AG09319 (cell line): ENCODE measurements at regions not wholly inside any gene's neighbourhood (a gene's known extent, or its start where the extent isn't known, plus 50 kb on each side); places are given as distances from the start of the nearest gene placed in this dataset.

Experiments used
- DNase-seq: peaks from one replicate; pipeline ENCODE4 v3.0.0-alpha.2; 2010; ENCODE audit warnings: low read depth; ENCODE audit errors: extremely low read depth
- TF ChIP-seq, protein P1 (sequence below): IDR thresholded peaks from 2 replicates; pipeline ENCODE4 v1.5.1; 2011; ENCODE audit warnings: low read depth, mild to moderate bottlenecking, inconsistent platforms, low read length, moderate library complexity

DNA sequence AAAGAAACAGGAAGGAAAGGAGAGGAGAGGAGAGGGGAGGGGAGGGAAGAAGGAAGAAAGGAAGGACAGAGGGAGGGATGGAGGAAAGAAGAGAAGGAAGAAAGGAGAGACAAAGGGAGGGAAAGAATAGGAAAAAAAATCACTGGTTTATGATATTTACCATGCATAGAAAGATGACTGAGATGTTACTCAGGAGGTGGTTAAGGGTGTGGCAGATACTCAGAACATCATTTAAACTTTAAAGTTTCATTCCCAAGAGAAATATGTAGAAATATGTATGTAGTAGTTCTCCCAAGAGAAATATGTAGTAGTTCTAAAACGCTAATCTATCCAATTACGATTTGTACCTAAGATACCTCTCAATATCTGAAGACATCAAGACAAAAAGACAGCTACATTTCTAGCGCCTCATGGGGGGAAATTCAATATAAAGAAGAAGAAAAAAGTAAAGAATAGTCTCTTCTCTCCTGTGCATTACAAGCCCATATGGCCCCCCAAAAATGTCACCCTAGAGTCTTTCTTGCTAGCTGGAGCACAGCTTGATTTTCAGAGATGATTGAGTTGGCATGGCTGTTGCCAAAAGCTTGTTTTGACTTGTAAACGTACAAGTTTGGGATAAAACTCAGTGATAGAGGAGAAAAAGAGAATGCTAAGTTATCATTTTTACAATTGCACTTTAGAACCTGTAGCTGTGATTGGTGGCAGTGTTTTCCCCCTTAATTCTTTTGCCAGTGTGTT is 539.2 kb downstream of the CDH26 start:
- no peak for DNase-seq
- TF ChIP-seq, protein P1, sequence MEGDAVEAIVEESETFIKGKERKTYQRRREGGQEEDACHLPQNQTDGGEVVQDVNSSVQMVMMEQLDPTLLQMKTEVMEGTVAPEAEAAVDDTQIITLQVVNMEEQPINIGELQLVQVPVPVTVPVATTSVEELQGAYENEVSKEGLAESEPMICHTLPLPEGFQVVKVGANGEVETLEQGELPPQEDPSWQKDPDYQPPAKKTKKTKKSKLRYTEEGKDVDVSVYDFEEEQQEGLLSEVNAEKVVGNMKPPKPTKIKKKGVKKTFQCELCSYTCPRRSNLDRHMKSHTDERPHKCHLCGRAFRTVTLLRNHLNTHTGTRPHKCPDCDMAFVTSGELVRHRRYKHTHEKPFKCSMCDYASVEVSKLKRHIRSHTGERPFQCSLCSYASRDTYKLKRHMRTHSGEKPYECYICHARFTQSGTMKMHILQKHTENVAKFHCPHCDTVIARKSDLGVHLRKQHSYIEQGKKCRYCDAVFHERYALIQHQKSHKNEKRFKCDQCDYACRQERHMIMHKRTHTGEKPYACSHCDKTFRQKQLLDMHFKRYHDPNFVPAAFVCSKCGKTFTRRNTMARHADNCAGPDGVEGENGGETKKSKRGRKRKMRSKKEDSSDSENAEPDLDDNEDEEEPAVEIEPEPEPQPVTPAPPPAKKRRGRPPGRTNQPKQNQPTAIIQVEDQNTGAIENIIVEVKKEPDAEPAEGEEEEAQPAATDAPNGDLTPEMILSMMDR: no peak

DNA sequence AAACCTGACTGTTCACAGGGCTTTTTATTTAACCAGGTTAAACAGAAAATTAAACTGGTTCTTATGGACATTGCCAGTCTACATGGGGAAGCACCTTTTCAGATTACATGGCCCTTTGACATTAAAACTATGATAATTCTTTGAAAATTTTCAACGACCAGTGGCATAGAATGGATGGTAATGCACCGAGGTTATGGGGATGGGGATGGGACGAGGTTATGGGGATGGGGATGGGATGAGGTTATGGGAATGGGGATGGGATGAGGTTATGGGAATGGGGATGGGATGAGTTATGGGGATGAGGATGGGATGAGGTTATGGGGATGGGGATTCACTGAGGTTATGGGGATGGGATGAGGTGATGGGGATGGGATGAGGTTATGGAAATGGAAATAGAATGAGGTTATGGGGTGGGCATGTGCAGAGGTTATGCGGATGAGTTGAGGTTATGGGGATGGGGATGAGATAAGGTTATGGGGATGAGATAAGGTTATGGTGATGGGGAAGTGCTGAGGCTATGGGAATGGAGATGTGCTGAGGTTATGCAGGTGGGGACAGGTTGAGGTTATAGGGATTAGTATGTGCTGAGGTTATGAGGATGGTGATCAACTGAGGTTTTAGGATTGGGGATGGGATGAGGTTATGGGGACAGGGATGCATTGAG is 541.9 kb downstream of the CDH26 start:
- DNase-seq: no peak
- TF ChIP-seq, protein P1: no peak

DNA sequence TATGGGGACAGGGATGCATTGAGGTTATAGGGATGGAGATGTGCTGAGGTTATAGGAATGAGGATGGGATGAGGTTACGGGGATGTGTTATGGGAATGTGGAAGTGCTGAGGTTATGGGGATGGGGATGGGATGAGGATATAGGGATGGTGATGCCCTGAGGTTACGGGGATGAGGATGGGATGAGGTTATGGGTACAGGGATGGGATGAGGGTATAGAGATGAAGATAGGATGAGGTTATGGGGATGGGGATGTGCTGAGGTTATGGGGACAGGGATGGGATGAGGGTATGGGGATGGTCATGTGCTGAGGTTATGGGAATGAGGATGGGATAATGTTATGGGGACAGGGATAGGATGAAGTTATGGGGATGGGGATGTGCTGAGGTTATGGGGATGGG is 542.8 kb downstream of the CDH26 start:
- TF ChIP-seq, protein P1: no peak
- no peak for DNase-seq

DNA sequence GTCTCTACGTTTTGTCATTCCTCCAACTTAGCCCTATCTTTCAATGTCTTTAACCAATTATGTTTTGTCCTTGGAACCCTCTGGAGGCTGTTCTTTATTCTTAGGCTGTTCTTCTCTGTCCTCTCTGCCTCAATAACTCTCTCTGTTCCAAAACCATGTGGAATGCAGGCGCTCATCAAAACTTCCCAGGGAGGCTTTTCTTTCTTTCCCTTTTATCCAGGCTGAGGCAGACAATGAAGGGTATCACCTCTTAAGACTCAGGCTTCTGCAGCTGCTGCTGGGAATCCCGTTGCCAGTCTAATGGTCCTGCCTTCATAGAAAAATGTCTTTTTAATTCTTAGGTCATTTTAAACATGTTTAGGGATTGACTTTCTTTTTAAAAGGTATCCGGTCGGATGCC is 544.7 kb downstream of the CDH26 start:
- no peak for DNase-seq
- TF ChIP-seq, protein P1: no peak

DNA sequence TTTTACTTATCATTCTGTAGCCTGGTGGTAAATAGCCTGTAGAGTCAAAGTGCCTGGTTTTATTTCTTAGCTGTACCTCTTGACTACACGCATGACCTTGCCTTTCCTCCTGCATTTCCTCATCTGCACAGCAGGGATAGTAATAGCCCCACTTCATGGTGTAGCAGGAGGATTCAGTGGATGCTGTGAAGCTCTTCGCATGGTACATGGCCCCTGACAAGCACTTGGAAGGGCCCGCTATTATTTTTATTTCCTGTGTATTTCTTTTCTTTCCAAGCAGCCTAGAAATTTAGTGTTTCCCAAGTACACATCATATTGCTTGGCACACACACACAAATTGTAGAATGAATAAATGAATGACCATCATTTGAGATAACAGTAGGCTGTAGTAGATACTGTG is 547.2 kb downstream of the CDH26 start:
- TF ChIP-seq, protein P1: no peak

DNA sequence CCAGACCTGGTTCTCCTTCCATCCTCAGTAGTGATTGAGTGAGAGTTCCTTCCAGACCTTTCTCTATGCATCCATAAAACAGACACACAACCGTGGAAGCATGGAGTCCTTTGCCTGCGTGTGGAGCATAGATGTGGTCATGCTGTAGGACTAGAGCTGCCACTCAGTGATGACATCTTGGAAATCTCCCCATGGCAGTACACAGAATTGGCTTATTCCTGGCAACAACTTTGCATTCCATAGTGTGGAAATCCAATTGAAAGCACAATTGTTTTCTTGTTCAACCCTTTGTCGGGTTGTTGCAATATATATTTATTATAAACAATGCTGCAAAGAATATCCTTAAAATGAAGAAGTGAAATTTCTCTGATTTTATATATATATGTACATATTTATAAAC is 547.8 kb downstream of the CDH26 start:
- TF ChIP-seq, protein P1: no peak
- DNase-seq: no peak

More for the DNA sequence above, 547.2 kb downstream of the CDH26 start:
- no peak for DNase-seq

DNA sequence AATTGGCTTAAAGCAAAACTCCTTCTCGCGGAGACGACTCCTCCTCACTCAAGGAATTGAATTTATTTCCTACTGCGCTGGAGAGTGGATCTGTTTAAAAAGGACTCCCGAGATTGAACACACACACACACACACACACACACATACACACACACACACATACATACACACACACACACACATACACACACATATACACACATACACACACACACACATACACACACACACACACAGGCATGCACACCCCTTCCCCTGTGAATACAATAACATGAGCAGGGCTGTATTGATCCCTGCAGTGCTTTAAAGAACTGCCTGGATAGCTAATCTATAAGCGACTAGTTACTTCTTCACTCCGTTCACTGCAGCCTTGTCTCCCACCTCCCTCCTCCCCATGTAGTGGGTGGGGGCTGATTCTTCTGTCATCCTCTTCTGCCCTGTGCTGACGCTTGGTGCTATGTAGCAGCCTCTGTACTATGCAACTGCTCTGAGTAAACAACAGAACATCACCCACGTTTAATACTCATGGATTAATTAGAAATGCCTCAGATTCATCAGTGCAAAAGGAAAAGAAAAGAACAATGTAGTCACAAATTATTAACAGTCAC is 549.0 kb downstream of the CDH26 start:
- DNase-seq: no peak
- TF ChIP-seq, protein P1: no peak
